ENCODE measurements at regions not wholly inside any gene's neighbourhood (a gene's known extent, or its start where the extent isn't known, plus 50 kb on each side); places are given as distances from the start of the nearest gene placed in this dataset.

GRCh38 chr1:177571485-177572076 lies 398.3 kb downstream of the SEC16B start (continued):
- TF ChIP-seq, protein P1, sequence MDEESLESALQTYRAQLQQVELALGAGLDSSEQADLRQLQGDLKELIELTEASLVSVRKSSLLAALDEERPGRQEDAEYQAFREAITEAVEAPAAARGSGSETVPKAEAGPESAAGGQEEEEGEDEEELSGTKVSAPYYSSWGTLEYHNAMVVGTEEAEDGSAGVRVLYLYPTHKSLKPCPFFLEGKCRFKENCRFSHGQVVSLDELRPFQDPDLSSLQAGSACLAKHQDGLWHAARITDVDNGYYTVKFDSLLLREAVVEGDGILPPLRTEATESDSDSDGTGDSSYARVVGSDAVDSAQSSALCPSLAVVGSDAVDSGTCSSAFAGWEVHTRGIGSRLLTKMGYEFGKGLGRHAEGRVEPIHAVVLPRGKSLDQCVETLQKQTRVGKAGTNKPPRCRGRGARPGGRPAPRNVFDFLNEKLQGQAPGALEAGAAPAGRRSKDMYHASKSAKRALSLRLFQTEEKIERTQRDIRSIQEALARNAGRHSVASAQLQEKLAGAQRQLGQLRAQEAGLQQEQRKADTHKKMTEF (CRISPR knock-in tag; IDR thresholded peaks at IDR 0.05) = peak; percentile 85
- TF ChIP-seq STAG1 (CRISPR knock-in tag; IDR thresholded peaks at IDR 0.05) (peak; percentile 7; the same call in 1 of the 2 replicates), REPIN1 (CRISPR knock-in tag; IDR thresholded peaks at IDR 0.05; ENCODE audit: borderline replicate concordance, low read depth) (peak; percentile 72; the same call in 1 of the 2 replicates), ZNF337 (CRISPR knock-in tag; IDR thresholded peaks at IDR 0.05; ENCODE audit: borderline replicate concordance, low read depth) (no peak), PATZ1 (CRISPR knock-in tag; IDR thresholded peaks at IDR 0.05) (peak; percentile 64), JUN (CRISPR knock-in tag; IDR thresholded peaks at IDR 0.05) (no peak), SALL2 (CRISPR knock-in tag; IDR thresholded peaks at IDR 0.05) (no peak), HNF4G (IDR thresholded peaks at IDR 0.05; ENCODE audit: borderline replicate concordance, low read depth, low read length) (peak; percentile 33; the same call in 1 of the 2 replicates), HNF4G (CRISPR knock-in tag; IDR thresholded peaks at IDR 0.05; ENCODE audit: borderline replicate concordance, low read depth) (peak; percentile 32; the same call in 1 of the 2 replicates), ZMYM2 (CRISPR knock-in tag; IDR thresholded peaks at IDR 0.05) (peak; percentile 29; the same call in 1 of the 2 replicates), KDM4B (CRISPR knock-in tag; IDR thresholded peaks at IDR 0.05) (peak; percentile 68; the same call in 1 of the 2 replicates), TRIM24 (CRISPR knock-in tag; IDR thresholded peaks at IDR 0.05) (peak; percentile 69), PHF21A (CRISPR knock-in tag; IDR thresholded peaks at IDR 0.05) (peak; percentile 90), FOXA3 (CRISPR knock-in tag; IDR thresholded peaks at IDR 0.05) (peak; percentile 96), CREB1 (IDR thresholded peaks at IDR 0.05) (no peak), CREB1 (CRISPR knock-in tag; IDR thresholded peaks at IDR 0.05) (peak; percentile 61), MAFF (IDR thresholded peaks at IDR 0.05; ENCODE audit: low read depth, low read length) (peak; percentile 55; the same call in 1 of the 2 replicates), ZNF331 (CRISPR knock-in tag; IDR thresholded peaks at IDR 0.05) (peak; percentile 86; the same call in 1 of the 2 replicates), ZNF557 (CRISPR knock-in tag; IDR thresholded peaks at IDR 0.05) (0 out of 2 replicates have a peak, but pooled peaks have one; percentile 32), TFAP4 (IDR thresholded peaks at IDR 0.05; ENCODE audit: borderline replicate concordance, low read depth) (peak; percentile 30; the same call in 1 of the 2 replicates), ZNF496 (CRISPR knock-in tag; IDR thresholded peaks at IDR 0.05; ENCODE audit: insufficient replicate concordance) (no peak), ZNF432 (CRISPR knock-in tag; IDR thresholded peaks at IDR 0.05; ENCODE audit: borderline replicate concordance) (no peak)
- TF ChIP-seq, protein P2, sequence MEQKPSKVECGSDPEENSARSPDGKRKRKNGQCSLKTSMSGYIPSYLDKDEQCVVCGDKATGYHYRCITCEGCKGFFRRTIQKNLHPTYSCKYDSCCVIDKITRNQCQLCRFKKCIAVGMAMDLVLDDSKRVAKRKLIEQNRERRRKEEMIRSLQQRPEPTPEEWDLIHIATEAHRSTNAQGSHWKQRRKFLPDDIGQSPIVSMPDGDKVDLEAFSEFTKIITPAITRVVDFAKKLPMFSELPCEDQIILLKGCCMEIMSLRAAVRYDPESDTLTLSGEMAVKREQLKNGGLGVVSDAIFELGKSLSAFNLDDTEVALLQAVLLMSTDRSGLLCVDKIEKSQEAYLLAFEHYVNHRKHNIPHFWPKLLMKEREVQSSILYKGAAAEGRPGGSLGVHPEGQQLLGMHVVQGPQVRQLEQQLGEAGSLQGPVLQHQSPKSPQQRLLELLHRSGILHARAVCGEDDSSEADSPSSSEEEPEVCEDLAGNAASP (CRISPR knock-in tag; IDR thresholded peaks at IDR 0.05; ENCODE audit: borderline replicate concordance) = peak; percentile 80
- TF ChIP-seq, protein P3, sequence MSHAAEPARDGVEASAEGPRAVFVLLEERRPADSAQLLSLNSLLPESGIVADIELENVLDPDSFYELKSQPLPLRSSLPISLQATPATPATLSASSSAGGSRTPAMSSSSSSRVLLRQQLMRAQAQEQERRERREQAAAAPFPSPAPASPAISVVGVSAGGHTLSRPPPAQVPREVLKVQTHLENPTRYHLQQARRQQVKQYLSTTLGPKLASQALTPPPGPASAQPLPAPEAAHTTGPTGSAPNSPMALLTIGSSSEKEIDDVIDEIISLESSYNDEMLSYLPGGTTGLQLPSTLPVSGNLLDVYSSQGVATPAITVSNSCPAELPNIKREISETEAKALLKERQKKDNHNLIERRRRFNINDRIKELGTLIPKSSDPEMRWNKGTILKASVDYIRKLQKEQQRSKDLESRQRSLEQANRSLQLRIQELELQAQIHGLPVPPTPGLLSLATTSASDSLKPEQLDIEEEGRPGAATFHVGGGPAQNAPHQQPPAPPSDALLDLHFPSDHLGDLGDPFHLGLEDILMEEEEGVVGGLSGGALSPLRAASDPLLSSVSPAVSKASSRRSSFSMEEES (CRISPR knock-in tag; IDR thresholded peaks at IDR 0.05) = peak; percentile 64; the same call in 1 of the 2 replicates

Measured in HepG2 (cell line).